Mesendoderm (in vitro differentiated cells): ENCODE measurements at regions not wholly inside any gene's neighbourhood (a gene's known extent, or its start where the extent isn't known, plus 50 kb on each side); places are given as distances from the start of the nearest gene placed in this dataset.

ENCODE experiments used
- DNase-seq: peaks from one replicate; pipeline ENCODE4 v3.0.0; 2013
- H2AK5ac ChIP-seq: 2 replicates; pipeline ENCODE4 v1.6.1; 2013; ENCODE audit warnings: low read length, inconsistent platforms
- H2BK120ac ChIP-seq: 2 replicates; pipeline ENCODE4 v1.6.1; 2013; ENCODE audit warnings: low read depth, mild to moderate bottlenecking, low read length, moderate library complexity, mixed read lengths
- H2BK15ac ChIP-seq: replicated peaks from 2 replicates; pipeline ENCODE4 v1.6.1; 2013; ENCODE audit warnings: low read depth, mild to moderate bottlenecking, moderate library complexity
- H2BK5ac ChIP-seq: 2 replicates; pipeline ENCODE4 v1.6.1; 2013; ENCODE audit warnings: low read length, inconsistent platforms
- H3K18ac ChIP-seq: 2 replicates; pipeline ENCODE4 v1.6.1; 2013; ENCODE audit warnings: mild to moderate bottlenecking, low read length, mixed read lengths
- H3K23ac ChIP-seq: one replicate; pipeline ENCODE4 v1.6.1; 2013; ENCODE audit warnings: low read length
- H3K27ac ChIP-seq: 2 replicates; pipeline ENCODE4 v1.5.1; 2013; ENCODE audit warnings: low read depth, mild to moderate bottlenecking, inconsistent platforms, low read length, moderate library complexity
- H3K27me3 ChIP-seq: 2 replicates; pipeline ENCODE4 v1.6.1; 2013; ENCODE audit warnings: low read length, control low read depth, mild to moderate bottlenecking, inconsistent platforms; ENCODE audit not compliant: insufficient read depth, poor library complexity
- H3K36me3 ChIP-seq: 2 replicates; pipeline ENCODE4 v1.6.1; 2013; ENCODE audit warnings: low read length, inconsistent platforms; ENCODE audit not compliant: control insufficient read depth, insufficient read depth
- H3K4ac ChIP-seq: one replicate; pipeline ENCODE4 v1.6.1; 2013; ENCODE audit warnings: low read depth, mild to moderate bottlenecking, low read length, moderate library complexity
- H3K4me1 ChIP-seq: 2 replicates; pipeline ENCODE4 v1.6.1; 2013; ENCODE audit warnings: low read depth, low read length, inconsistent platforms; ENCODE audit not compliant: control insufficient read depth
- H3K4me2 ChIP-seq: 2 replicates; pipeline ENCODE4 v1.6.1; 2013; ENCODE audit warnings: low read length
- H3K4me3 ChIP-seq: 2 replicates; pipeline ENCODE4 v1.5.1; 2013; ENCODE audit warnings: mild to moderate bottlenecking, low read length
- H3K56ac ChIP-seq: one replicate; pipeline ENCODE4 v1.6.1; 2013; ENCODE audit warnings: low read length
- H3K79me1 ChIP-seq: 2 replicates; pipeline ENCODE4 v1.6.1; 2013; ENCODE audit warnings: low read length, inconsistent platforms
- H3K79me2 ChIP-seq: 2 replicates; pipeline ENCODE4 v1.6.1; 2013; ENCODE audit warnings: mild to moderate bottlenecking, low read length; ENCODE audit not compliant: control insufficient read depth, insufficient read depth
- H3K9ac ChIP-seq: 2 replicates; pipeline ENCODE4 v1.6.1; 2013; ENCODE audit warnings: low read length, inconsistent platforms
- H4K5ac ChIP-seq: one replicate; pipeline ENCODE4 v1.6.1; 2013; ENCODE audit warnings: low read length
- H4K8ac ChIP-seq: one replicate; pipeline ENCODE4 v1.6.1; 2013; ENCODE audit warnings: low read depth, mild to moderate bottlenecking, control low read depth, low read length, moderate library complexity
- WGBS: extraction: QIAGEN DNeasy Blood & Tissue Kit; methylation state at CpG from one replicate; pipeline ENCODE4 v1.1.7; 2013; ENCODE audit warnings: low lambda C conversion rate, missing lambda C conversion rate; ENCODE audit not compliant: insufficient coverage; ENCODE audit errors: extremely low coverage; 5-methylcytosine and 5-hydroxymethylcytosine counted together

DNA sequence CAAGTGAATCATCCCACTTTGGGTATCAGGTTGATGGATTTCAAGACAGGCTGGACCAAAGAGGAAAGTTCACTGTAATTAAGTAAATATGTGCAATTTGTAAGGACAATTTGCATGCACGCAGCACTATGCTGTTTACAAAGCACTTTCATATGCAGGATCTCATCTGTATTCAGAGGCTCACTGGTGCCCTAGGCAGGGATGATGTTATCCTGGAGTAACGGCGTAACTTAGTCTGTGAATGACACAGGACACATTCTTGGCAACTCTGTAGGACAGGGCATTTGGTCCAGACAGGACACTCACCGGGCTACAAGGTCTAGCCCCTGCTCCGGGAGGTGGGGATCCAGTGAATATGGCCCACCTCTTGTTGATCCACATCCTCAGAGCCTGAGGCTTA lies 365.4 kb upstream of the DUSP10 start:
- no peak overlapping the region for H4K8ac ChIP-seq
- no peaks in the 10 kb centered on the region for H3K36me3 ChIP-seq
- DNase-seq: no peak

DNA sequence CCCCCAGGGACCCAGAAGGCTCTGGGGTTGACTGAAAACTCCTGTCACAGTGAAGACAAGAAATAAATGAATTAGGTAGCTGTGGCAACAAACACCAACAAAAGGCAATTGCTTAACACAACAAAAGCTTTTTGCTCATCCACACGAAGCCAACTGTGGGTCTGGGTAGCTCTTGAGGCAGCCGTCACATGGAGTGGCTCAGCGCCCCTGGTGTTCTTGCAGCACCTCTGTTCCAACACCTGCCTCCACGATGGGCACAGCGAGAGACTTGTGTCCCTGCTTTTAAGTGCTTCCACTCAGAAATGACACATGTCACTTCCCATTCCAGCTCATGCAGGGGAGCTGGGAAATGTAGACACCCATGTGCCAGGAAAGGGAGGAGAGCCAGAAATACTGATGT lies 364.5 kb upstream of the DUSP10 start:
- H3K4ac ChIP-seq: no peak overlapping the region
- H2BK120ac ChIP-seq: no peak overlapping the region
- no peak overlapping the region for H3K4me2 ChIP-seq
- no peak overlapping the region for H2BK5ac ChIP-seq
- H3K27ac ChIP-seq: no peak overlapping the region
- no peaks in the 10 kb centered on the region for H3K4me1 ChIP-seq
- no peaks in the 10 kb centered on the region for H3K79me1 ChIP-seq
- H4K8ac ChIP-seq: no peak overlapping the region
- H3K9ac ChIP-seq: no peak overlapping the region
- peak; percentile 32 for DNase-seq
- H3K36me3 ChIP-seq: no peaks in the 10 kb centered on the region
- H3K79me2 ChIP-seq: no peaks in the 10 kb centered on the region
- no peak overlapping the region for H3K23ac ChIP-seq
- no peak overlapping the region for H3K18ac ChIP-seq
- H3K56ac ChIP-seq: no peak overlapping the region
- no peak overlapping the region for H2BK15ac ChIP-seq
- H4K5ac ChIP-seq: no peak overlapping the region
- H3K4me3 ChIP-seq: no peak overlapping the region
- H3K27me3 ChIP-seq: no peaks in the 10 kb centered on the region
- WGBS: no CpG with 5 or more reads among the region's 5 CpGs
- H2AK5ac ChIP-seq: no peak overlapping the region

More for the DNA sequence above, 365.4 kb upstream of the DUSP10 start:
- Histone ChIP-seq H3K18ac (no peak overlapping the region), H3K56ac (no peak overlapping the region), H3K4ac (no peak overlapping the region), H3K79me2 (no peaks in the 10 kb centered on the region), H4K5ac (no peak overlapping the region), H3K23ac (no peak overlapping the region), H3K4me3 (no peak overlapping the region), H3K4me2 (no peak overlapping the region), H3K27ac (no peak overlapping the region), H3K79me1 (no peaks in the 10 kb centered on the region), H2BK15ac (no peak overlapping the region), H2BK5ac (no peak overlapping the region), H3K27me3 (no peaks in the 10 kb centered on the region), H3K4me1 (no peaks in the 10 kb centered on the region), H3K9ac (no peak overlapping the region), H2BK120ac (no peak overlapping the region), H2AK5ac (no peak overlapping the region)
- no CpG with 5 or more reads among the region's 5 CpGs for WGBS

DNA sequence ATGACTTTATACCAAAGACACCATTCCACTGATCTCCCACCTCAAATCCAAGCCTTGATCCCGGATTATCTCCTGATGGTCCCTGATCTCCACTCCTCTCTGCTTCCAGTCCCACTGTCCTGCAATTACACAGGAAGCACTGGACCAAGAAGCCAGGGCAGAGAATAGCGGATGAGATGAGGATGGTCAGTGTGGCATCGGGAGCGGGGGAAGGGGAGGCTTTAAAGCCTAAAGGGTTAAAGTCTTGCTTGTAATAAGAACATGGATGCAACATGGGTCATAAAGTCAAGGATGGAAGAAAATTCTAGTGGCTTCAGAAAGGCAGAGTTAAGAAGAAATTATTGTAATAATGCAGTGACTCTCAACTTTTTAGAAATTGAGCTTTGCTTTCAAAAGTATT lies 364.0 kb upstream of the DUSP10 start:
- H2AK5ac ChIP-seq: no peak overlapping the region
- H3K4me2 ChIP-seq: no peak overlapping the region
- peaks cover under 1% of the 10 kb centered on the region for H3K4me1 ChIP-seq
- no peak overlapping the region for H3K4ac ChIP-seq
- no peak overlapping the region for H3K18ac ChIP-seq
- H3K56ac ChIP-seq: no peak overlapping the region
- H2BK120ac ChIP-seq: no peak overlapping the region
- no peaks in the 10 kb centered on the region for H3K27me3 ChIP-seq
- H4K8ac ChIP-seq: no peak overlapping the region
- H2BK15ac ChIP-seq: no peak overlapping the region
- no peaks in the 10 kb centered on the region for H3K36me3 ChIP-seq
- no CpG with 5 or more reads among the region's 4 CpGs for WGBS
- no peak overlapping the region for H4K5ac ChIP-seq
- no peak overlapping the region for H3K9ac ChIP-seq
- no peak overlapping the region for H2BK5ac ChIP-seq
- no peak for DNase-seq
- H3K4me3 ChIP-seq: no peak overlapping the region
- H3K27ac ChIP-seq: no peak overlapping the region
- no peaks in the 10 kb centered on the region for H3K79me1 ChIP-seq
- no peak overlapping the region for H3K23ac ChIP-seq
- no peaks in the 10 kb centered on the region for H3K79me2 ChIP-seq

DNA sequence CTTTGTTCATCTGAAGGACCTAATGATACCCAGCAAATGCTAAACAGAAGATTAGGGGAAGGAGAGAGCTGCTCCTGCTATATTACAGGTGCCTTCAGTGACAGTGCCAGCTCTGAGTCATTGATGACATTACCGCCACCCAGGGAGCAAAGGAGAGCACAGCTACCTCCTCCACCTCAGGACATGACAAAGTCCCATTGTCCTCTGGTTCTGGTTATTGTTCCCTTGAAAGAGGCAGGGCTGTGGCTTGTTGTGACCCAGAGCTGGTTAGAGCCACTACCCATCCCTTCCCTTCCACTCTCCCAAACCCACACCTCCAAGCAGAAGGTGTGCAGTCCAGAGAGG lies 363.5 kb upstream of the DUSP10 start:
- H3K79me2 ChIP-seq: no peaks in the 10 kb centered on the region
- no peak overlapping the region for H2BK5ac ChIP-seq
- H3K56ac ChIP-seq: no peak overlapping the region
- no peak overlapping the region for H3K9ac ChIP-seq
- peaks cover 2% of the 10 kb centered on the region for H3K4me1 ChIP-seq
- no peak overlapping the region for H2BK15ac ChIP-seq
- no peak overlapping the region for H3K4ac ChIP-seq
- H2AK5ac ChIP-seq: no peak overlapping the region
- no peak overlapping the region for H4K5ac ChIP-seq
- H3K36me3 ChIP-seq: no peaks in the 10 kb centered on the region
- no peaks in the 10 kb centered on the region for H3K79me1 ChIP-seq
- no peaks in the 10 kb centered on the region for H3K27me3 ChIP-seq
- no peak overlapping the region for H3K4me2 ChIP-seq
- peak; percentile 51 for DNase-seq
- no peak overlapping the region for H3K18ac ChIP-seq
- no peak overlapping the region for H3K23ac ChIP-seq
- H3K27ac ChIP-seq: no peak overlapping the region
- H4K8ac ChIP-seq: no peak overlapping the region
- no CpG with 5 or more reads among the region's 1 CpG for WGBS
- no peak overlapping the region for H2BK120ac ChIP-seq
- H3K4me3 ChIP-seq: no peak overlapping the region

DNA sequence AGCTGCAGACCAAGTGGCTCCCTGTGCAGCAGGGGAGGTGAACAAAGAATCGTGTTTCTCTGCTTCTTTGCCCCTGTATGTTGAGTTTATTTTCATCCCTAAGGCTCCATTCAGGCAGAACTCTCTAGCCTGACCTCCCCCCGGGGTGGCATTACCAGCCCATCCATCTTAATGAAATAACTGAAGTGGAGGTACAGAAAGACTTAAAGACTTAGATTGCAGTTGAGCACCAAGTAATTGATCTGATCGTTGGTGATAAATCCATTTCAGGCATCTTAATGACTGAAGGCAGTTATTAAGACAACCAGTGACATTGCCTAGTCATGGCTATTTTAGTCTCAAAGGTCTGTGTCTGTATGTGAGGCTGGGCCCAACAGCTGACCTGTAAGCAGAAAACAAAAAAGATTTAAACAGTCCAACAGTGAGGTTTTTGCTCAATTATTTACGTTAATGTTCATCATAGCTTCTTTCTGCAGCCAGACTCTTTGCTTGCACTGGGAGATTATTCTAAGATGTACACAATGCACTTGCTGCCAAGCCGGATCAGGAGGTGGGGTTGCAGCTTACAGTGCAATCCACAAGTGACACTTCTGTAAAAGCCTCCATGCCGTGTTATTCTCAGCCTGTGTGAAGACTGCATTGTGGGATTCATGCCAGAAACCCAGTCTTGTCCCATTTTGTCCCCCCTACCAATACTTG lies 363.0 kb upstream of the DUSP10 start:
- Histone ChIP-seq H3K36me3 (no peaks in the 10 kb centered on the region), H3K4me3 (no peak overlapping the region), H3K27me3 (no peaks in the 10 kb centered on the region), H3K9ac (no peak overlapping the region), H3K56ac (no peak overlapping the region), H3K4ac (no peak overlapping the region), H2AK5ac (no peak overlapping the region), H2BK120ac (no peak overlapping the region), H3K18ac (no peak overlapping the region), H3K4me1 (peaks cover 2% of the 10 kb centered on the region), H4K5ac (no peak overlapping the region), H4K8ac (no peak overlapping the region), H3K23ac (no peak overlapping the region), H2BK5ac (no peak overlapping the region), H2BK15ac (no peak overlapping the region), H3K27ac (no peak overlapping the region), H3K79me1 (no peaks in the 10 kb centered on the region), H3K4me2 (no peak overlapping the region), H3K79me2 (no peaks in the 10 kb centered on the region)
- no CpG with 5 or more reads among the region's 6 CpGs for WGBS
- DNase-seq: no peak

DNA sequence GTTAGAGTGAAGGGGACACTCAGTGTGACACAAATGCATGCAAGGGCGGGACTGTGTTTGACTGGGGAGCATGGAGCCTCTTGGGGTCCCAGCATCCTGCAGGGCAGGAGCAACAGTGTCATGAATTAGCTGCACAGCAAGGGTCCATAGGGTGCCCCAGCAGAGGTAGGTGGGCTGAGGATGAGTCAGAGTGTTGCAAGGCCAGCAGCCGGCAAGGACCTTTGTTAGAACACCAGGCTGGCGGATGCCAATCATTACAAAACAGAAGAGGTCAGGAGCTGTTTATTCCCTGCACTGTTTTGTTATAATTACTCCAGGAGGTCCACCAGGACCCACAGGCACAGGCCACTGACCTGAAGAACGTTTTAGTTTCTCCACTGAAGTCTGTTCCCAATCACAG lies 362.2 kb upstream of the DUSP10 start:
- H4K5ac ChIP-seq: no peak overlapping the region
- H3K18ac ChIP-seq: no peak overlapping the region
- no peak overlapping the region for H2BK120ac ChIP-seq
- H3K4ac ChIP-seq: no peak overlapping the region
- no peak overlapping the region for H3K56ac ChIP-seq
- no CpG with 5 or more reads among the region's 4 CpGs for WGBS
- H3K23ac ChIP-seq: no peak overlapping the region
- no peaks in the 10 kb centered on the region for H3K27me3 ChIP-seq
- H3K9ac ChIP-seq: no peak overlapping the region
- no peaks in the 10 kb centered on the region for H3K79me2 ChIP-seq
- no peak overlapping the region for H2BK15ac ChIP-seq
- H2BK5ac ChIP-seq: no peak overlapping the region
- no peaks in the 10 kb centered on the region for H3K79me1 ChIP-seq
- peaks cover 2% of the 10 kb centered on the region for H3K4me1 ChIP-seq
- DNase-seq: no peak
- H2AK5ac ChIP-seq: no peak overlapping the region
- no peak overlapping the region for H4K8ac ChIP-seq
- no peaks in the 10 kb centered on the region for H3K36me3 ChIP-seq
- H3K27ac ChIP-seq: no peak overlapping the region
- H3K4me2 ChIP-seq: no peak overlapping the region
- H3K4me3 ChIP-seq: no peak overlapping the region
